ENCODE measurements at regions not wholly inside any gene's neighbourhood (a gene's known extent, or its start where the extent isn't known, plus 50 kb on each side); places are given as distances from the start of the nearest gene placed in this dataset.

GRCh38 chr1:234972411-234973191 is 156.0 kb downstream of the TOMM20 start:
- FAIRE-seq: no peak

GRCh38 chr1:234971586-234972297 is 156.9 kb downstream of the TOMM20 start:
- no peak for FAIRE-seq

DNA sequence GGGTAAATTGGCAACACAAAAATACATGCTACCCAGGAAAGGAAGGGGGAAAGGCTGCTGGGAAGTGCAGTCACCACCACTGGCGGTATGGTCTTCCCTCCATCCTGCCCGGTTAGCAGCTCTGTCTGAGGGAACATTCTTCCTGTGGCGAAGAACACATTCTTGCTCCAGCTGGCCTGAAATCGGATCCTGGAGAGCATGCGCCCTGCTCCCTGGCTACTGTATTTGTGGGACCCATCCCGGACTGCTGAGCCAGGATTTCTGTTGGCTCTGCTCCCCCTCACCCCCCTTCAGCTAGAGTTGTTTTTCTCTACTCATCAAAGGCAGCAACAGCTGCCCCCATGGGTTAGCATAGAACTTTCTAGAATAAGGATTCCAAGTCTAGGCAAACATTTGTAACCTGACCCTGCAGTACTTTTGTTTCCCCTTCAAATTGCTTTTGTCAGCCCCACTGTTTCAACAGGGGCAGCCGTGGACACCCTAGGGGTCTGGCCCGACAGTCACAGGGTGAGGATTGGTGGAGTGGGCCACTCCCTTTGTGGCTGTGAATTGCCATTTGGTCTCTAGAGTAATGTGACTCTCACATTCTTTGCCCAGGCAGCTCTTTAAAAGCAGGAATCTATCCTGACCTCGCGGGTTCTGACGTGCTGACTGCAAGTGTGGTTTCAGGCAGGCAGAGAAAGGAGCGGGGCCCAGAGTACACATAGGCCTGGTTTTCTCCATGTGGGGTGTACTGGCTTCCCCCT is 157.7 kb downstream of the TOMM20 start:
- FAIRE-seq: no peak

- FAIRE-seq: no peak
Observed at GRCh38 chr1:234970401-234970730, 158.3 kb downstream of the TOMM20 start.

- no peak for FAIRE-seq
Observed at GRCh38 chr1:234969581-234970400, 158.8 kb downstream of the TOMM20 start.

- no peak for FAIRE-seq
Observed at GRCh38 chr1:234969011-234969441, 159.6 kb downstream of the TOMM20 start.

- FAIRE-seq: no peak
Observed at GRCh38 chr1:234968451-234968850, 160.2 kb downstream of the TOMM20 start.

DNA sequence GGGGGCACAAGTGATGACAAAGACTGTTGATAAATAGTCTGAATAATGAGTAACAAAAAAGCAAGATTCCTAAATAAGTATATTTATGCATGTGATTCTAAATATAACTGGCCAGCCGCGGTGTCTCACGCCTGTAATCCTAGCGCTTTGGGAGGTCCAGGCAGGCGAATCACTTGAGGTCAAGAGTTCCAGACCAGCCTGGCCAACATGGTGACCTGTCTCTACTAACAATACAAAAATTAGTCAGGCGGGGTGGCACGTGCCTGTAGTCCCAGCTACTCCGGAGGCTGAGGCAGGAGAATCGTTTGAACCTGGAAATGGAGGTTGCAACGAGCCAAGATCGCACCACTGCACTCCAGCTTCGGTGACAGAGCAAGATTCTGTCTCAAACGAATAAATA is 161.5 kb downstream of the TOMM20 start:
- FAIRE-seq: no peak

DNA sequence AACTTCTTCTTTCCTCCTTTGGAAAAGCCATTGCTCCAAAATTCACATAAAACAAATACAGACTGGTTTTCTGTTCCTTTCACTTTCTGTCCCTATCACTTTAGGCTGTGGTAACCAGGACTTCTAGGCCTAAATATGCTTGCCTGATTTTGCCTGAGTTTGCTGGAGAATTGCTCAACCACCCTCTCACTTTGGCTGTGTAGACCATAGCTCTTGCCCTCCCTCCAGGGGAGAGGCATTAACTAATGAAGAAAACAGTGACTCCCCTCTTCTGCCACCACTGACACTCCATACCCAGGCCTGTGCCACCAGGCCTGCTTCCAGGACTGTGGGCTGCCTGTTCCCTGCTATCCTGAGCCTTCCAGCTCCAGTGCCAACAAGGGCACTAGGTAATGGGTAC is 163.5 kb downstream of the TOMM20 start:
- no peak for FAIRE-seq

DNA sequence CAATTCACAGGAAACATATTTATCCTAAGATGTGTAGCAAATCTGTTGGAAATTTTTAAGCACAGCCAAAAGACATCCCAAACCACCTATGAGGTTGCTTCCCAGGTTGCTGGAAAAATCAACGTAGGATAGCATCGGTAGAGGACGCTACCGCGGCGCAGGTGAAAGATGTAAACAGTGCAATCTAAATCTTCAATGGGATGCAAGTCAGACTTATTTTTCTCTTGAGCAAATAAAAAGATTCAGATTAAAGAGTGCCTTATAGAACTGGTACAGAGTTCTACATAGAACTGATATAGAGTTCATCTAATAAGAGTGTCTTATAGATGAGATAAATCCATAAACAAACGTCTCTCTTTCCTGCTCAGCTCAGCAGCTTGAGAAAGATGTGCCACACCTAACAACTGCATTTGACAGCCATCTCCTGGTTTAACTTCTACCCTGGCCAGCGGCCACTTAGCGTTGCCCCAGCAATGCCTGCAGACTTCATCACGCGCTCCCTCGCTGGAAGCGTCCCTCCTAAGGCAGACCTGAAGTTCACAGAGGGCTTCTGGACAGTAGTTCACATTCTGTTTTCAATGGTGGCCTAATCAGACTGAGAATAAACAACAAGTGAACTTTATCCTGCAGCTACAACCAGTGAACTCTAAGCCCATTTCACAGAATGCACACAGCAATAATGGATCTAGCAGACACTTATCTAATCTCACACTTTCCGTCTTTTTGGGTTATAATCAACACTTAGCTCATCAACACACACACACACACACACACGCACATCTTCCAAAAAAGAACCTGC is 164.5 kb downstream of the TOMM20 start:
- FAIRE-seq: no peak

- no peak for FAIRE-seq
Observed at GRCh38 chr1:234963180-234963903, 165.3 kb downstream of the TOMM20 start.

DNA sequence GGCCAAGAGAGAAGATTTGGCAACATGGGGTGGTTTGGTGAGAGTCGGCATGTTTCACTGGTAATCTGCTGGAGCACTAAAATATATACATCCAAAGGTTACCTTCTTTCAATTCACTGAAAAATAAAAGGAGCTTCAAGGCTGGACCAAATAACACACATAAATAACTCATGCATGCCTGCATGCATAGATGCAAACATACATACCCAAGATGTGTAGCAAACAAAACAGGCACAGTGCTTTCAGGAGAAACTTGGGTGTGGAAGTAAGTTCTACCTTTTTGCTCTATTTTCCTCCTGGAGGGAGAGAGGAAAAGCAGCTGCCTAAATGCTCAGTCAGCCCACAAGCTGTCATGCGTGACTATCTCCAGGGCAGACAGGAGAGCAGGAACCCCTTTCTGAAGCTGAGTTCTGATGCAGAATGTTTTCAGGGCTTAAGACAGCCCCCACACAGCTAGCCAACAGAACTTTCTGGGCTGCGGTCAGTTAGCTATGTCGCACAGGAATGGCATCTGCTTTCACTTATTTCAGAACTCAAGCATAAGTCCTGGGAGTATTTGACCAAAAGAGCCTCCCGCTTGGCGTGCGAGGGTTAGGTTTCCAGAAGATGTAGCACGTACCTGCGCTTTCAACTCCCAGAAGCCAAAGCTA is 166.2 kb downstream of the TOMM20 start:
- peak; percentile 77 for FAIRE-seq

- peak; percentile 33 for FAIRE-seq
Observed at GRCh38 chr1:234961456-234962339, 166.9 kb downstream of the TOMM20 start.

GRCh38 chr1:234960722-234961455 is 167.7 kb downstream of the TOMM20 start:
- no peak for FAIRE-seq

DNA sequence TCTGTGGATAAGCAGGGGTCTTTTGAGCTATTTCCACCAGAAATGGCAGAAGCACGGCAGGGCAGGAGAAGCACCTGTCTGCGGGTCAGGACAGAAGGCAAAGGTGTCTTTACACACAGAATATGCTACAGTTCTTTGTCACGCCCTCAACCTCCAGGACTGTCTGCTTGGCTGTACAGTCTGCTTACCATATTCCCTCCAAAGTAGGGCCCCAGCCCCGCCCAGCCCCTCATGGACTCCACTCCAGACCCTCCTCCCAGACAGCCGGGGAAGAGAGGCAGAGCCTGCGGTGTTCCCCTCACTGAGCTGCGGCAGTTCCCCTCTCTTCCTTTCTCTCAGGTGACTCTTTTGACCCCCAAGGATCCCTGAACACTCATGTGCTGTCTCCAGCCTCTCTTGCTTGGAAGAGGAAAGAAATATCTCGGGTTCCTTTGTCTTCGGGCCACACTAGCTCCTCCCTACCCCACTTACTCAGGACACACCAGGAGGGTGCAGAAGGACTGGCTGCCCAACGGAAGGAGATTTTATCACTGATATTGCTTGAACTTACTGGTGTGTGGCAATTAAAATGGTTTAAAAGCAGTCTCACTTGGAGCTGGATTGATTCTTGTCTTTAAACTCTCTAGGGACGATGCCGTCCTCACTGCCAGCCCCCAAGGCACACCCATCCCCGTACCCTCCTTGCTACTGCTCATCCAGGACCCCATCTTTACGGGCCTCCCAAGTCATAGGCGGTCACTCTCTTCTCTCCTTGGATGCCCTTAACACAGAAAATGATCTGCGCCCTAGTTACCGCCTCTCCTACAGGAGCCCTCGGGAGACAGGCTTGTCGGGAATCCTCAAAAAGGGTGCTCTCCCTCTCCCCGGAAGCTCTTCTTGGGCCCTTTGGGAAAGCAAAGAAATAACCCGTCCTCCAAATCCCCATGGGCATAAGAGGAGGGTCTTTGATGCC is 169.7 kb downstream of the TOMM20 start:
- FAIRE-seq: no peak

DNA sequence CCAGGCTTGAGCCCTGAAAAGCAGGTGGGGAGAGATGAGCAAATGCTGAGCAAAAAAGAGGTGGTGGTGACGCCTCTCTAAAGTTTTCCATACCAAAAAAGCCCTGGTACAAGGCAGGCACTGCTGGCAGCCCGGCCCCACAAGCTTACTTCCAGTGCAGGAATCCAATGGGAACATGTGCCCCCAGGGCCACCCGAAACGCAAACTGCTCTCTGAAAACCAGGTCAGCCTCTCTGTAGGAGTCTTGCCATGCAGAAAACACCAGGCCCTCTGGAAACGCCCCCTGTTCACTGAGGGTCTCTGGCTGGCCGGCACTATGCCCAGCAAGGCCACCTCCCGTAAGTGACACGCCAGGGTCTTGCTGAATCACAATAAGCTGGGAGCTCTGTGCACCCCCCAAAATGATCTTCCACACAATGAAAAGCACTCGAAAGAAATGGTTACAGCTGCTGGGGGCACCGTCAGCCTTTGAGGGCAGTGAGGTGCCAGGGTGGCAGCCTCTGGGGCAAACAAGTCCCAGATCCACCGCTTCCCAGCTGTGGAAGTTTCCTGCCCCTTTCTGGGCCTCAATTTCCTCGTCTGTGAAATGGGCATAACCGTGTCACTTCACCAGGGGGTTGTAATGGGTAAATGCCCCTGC is 170.5 kb downstream of the TOMM20 start:
- FAIRE-seq: no peak

All from TTC549 (cell line).